ENCODE measurements at regions not wholly inside any gene's neighbourhood (a gene's known extent, or its start where the extent isn't known, plus 50 kb on each side); places are given as distances from the start of the nearest gene placed in this dataset.

GRCh38 chr6:91608428-91608827 is 1021.6 kb upstream of the MAP3K7 start:
- no peak overlapping the region for H2BK5ac ChIP-seq (ENCODE audit: low read depth, low read length)
- no peak overlapping the region for H4K91ac ChIP-seq (replicated peaks; ENCODE audit: insufficient read length, low read length)
- no peaks in the 10 kb centered on the region for H3K79me2 ChIP-seq (ENCODE audit: control insufficient read depth in 1 of 2, insufficient read depth in 2 of 2, low read length in 2 of 2)
- ChIA-PET CTCF (ENCODE audit: partially characterized antibody) (interaction anchor here (1.2 to 1.5 kb wide), 2 partner anchors 19 to 667 kb away, joined by 3 read pairs; no protein-coding TSS in a partner anchor), POLR2A (ENCODE audit: partially characterized antibody) (no interaction called here)
- no peak overlapping the region for H4K8ac ChIP-seq (ENCODE audit: extremely low read depth, insufficient read depth, low read length)
- H2AFZ ChIP-seq (ENCODE audit: low read length) = no peak overlapping the region
- H2BK12ac ChIP-seq (ENCODE audit: low read depth, low read length) = no peak overlapping the region
- H3K18ac ChIP-seq (ENCODE audit: extremely low read depth, low read length) = no peak overlapping the region
- H3K4me1 ChIP-seq (replicated peaks in 1 of 4; ENCODE audit: control insufficient read depth in 3 of 4, insufficient read depth in 4 of 4, low read length in 3 of 4) = no peaks in the 10 kb centered on the region
- H3K4me2 ChIP-seq (ENCODE audit: insufficient read depth in 1 of 2, low read depth in 2 of 2, low read length in 2 of 2) = no peak overlapping the region
- H3K79me1 ChIP-seq (ENCODE audit: low read depth, low read length) = no peaks in the 10 kb centered on the region
- H3K56ac ChIP-seq (replicated peaks; ENCODE audit: insufficient read length, low read depth, low read length) = no peak overlapping the region
- no peaks in the 10 kb centered on the region for H3K23me2 ChIP-seq (ENCODE audit: low read depth, low read length)
- no peak overlapping the region for H3K14ac ChIP-seq (ENCODE audit: insufficient read length)
- no peak for DNase-seq (ENCODE audit: low read depth in 1 of 2, low spot score in 2 of 2)
- H2BK15ac ChIP-seq (ENCODE audit: low read length) = no peak overlapping the region
- H3K4ac ChIP-seq (replicated peaks; ENCODE audit: insufficient read length, low read depth, low read length) = no peak overlapping the region
- no peaks in the 10 kb centered on the region for H3K9me3 ChIP-seq (ENCODE audit: insufficient read depth in 2 of 2, low read depth in 1 of 2, low read length in 1 of 2)
- FAIRE-seq = no peak
- no peaks in the 10 kb centered on the region for H3K27me3 ChIP-seq (replicated peaks in 1 of 4; ENCODE audit: control insufficient read depth in 3 of 4, extremely low read depth in 1 of 4, insufficient read depth in 3 of 4, low read length in 3 of 4)
- H2AK5ac ChIP-seq (ENCODE audit: low read depth, low read length) = no peak overlapping the region
- no peak for TF ChIP-seq BACH1 (IDR thresholded peaks at IDR 0.05; ENCODE audit: low read length)
- no peak for TF ChIP-seq TBP (IDR thresholded peaks at IDR 0.05; ENCODE audit: low read depth, low read length)
- TF ChIP-seq YY1 (IDR thresholded peaks at IDR 0.05; ENCODE audit: low read depth, low read length) = no peak
- no peak for TF ChIP-seq EZH2 (IDR thresholded peaks at IDR 0.05; ENCODE audit: low read depth, low read length, severe bottlenecking)
- H2BK120ac ChIP-seq (replicated peaks; ENCODE audit: low read depth, low read length) = no peak overlapping the region
- no peak overlapping the region for H3K23ac ChIP-seq (ENCODE audit: insufficient read length)
- H3K36me3 ChIP-seq (ENCODE audit: control insufficient read depth in 2 of 4, insufficient read depth in 4 of 4, low read length in 3 of 4) = no peaks in the 10 kb centered on the region
- H3K4me3 ChIP-seq (ENCODE audit: extremely low read depth in 1 of 4, insufficient read depth in 2 of 4, low read depth in 3 of 4, low read length in 4 of 4) = no peak overlapping the region
- H4K5ac ChIP-seq (ENCODE audit: insufficient read length, low read depth, low read length) = no peak overlapping the region
- no peak overlapping the region for H2BK20ac ChIP-seq (ENCODE audit: low read length)
- H4K20me1 ChIP-seq (replicated peaks in 1 of 2; ENCODE audit: control insufficient read depth in 1 of 2, insufficient read depth in 2 of 2, low read length in 2 of 2) = no peaks in the 10 kb centered on the region
- WGBS, 2 experiments (ENCODE audit: extremely low coverage in 1 of 2, insufficient coverage in 1 of 2, insufficient read length in 1 of 2, insufficient replicate concordance in 2 of 2, low coverage in 1 of 2, low lambda C conversion rate in 2 of 2, missing lambda C conversion rate in 1 of 2) = 80% methylated on average over 1 of the region's 1 CpG; no CpG with 5 or more reads in 1 of the 2 experiments
- no peak overlapping the region for H3K9ac ChIP-seq (replicated peaks in 1 of 4; ENCODE audit: extremely low read depth in 1 of 4, low read depth in 3 of 4, low read length in 3 of 4)
- H3K27ac ChIP-seq (ENCODE audit: low read depth, low read length) = no peak overlapping the region

All from H1 (cell line).